ENCODE measurements at regions not wholly inside any gene's neighbourhood (a gene's known extent, or its start where the extent isn't known, plus 50 kb on each side); places are given as distances from the start of the nearest gene placed in this dataset.
"Not testable (repeated sequence)": the region's sequence is repeated elsewhere in the genome, so short reads cannot be mapped to it uniquely, and the experiment has no call there.

- DNase-seq: no peak
Measured at GRCh38 chr13:78540058-78540457, 63.3 kb downstream of the POU4F1 start.

GRCh38 chr13:78526044-78526443 lies 77.3 kb downstream of the POU4F1 start:
- not testable (repeated sequence) for DNase-seq

- no peak for DNase-seq
Measured at GRCh38 chr13:78524936-78525335, 78.4 kb downstream of the POU4F1 start.

- no peak for DNase-seq
Measured at GRCh38 chr13:78521091-78521490, 82.3 kb downstream of the POU4F1 start.

GRCh38 chr13:78520425-78520824 lies 82.9 kb downstream of the POU4F1 start:
- no peak for DNase-seq

GRCh38 chr13:78518482-78518881 lies 84.9 kb downstream of the POU4F1 start:
- not testable (repeated sequence) for DNase-seq

- no peak for DNase-seq
Measured at GRCh38 chr13:78499802-78500201, 103.5 kb downstream of the POU4F1 start.

GRCh38 chr13:78497702-78498355 lies 105.5 kb downstream of the POU4F1 start:
- no peak for DNase-seq

GRCh38 chr13:78491978-78492377 lies 111.4 kb downstream of the POU4F1 start:
- DNase-seq: no peak

GRCh38 chr13:78490225-78490624 lies 113.1 kb downstream of the POU4F1 start:
- DNase-seq: not testable (repeated sequence)

GRCh38 chr13:78487707-78488106 lies 115.6 kb downstream of the POU4F1 start:
- no peak for DNase-seq

GRCh38 chr13:78485803-78486202 lies 117.5 kb downstream of the POU4F1 start:
- DNase-seq: no peak

- no peak for DNase-seq
Measured at GRCh38 chr13:78478183-78478582, 125.2 kb downstream of the POU4F1 start.

GRCh38 chr13:78476910-78477309 lies 126.4 kb downstream of the POU4F1 start:
- no peak for DNase-seq

GRCh38 chr13:78468621-78469020 lies 134.7 kb downstream of the POU4F1 start:
- DNase-seq: no peak

- no peak for DNase-seq
Measured at GRCh38 chr13:78465250-78465649, 138.1 kb downstream of the POU4F1 start.

- DNase-seq: no peak
Measured at GRCh38 chr13:78460176-78460575, 143.2 kb downstream of the POU4F1 start.

GRCh38 chr13:78443839-78444238 lies 159.5 kb downstream of the POU4F1 start:
- DNase-seq: no peak

GRCh38 chr13:78437781-78438180 lies 165.6 kb downstream of the POU4F1 start:
- DNase-seq: peak in 1 of 2 experiments; percentile 21

GRCh38 chr13:78436311-78436710 lies 167.0 kb downstream of the POU4F1 start:
- no peak for DNase-seq

- DNase-seq: no peak
Measured at GRCh38 chr13:78431328-78431727, 172.0 kb downstream of the POU4F1 start.

- no peak for DNase-seq
Measured at GRCh38 chr13:78430811-78431210, 172.5 kb downstream of the POU4F1 start.

GRCh38 chr13:78430166-78430791 lies 173.1 kb downstream of the POU4F1 start:
- DNase-seq: no peak

GRCh38 chr13:78428646-78429045 lies 174.7 kb downstream of the POU4F1 start:
- DNase-seq: no peak

- DNase-seq: no peak
Measured at GRCh38 chr13:78426183-78426582, 177.2 kb downstream of the POU4F1 start.
